Stimulated activated CD8-positive, alpha-beta memory T cell treated with anti-CD3 and anti-CD28 coated beads, Interleukin-15, amount 100 ng/mL, for 24 hours (primary cell): ENCODE measurements at regions not wholly inside any gene's neighbourhood (a gene's known extent, or its start where the extent isn't known, plus 50 kb on each side); places are given as distances from the start of the nearest gene placed in this dataset.

ENCODE experiments used
- DNase-seq: peaks from one replicate; pipeline ENCODE4 v3.0.0-alpha.2; 2020; ENCODE audit warnings: low read depth

GRCh38 chr9:22286661-22287060 is 160.0 kb upstream of the DMRTA1 start:
- DNase-seq: no peak

- DNase-seq: no peak
Observed at GRCh38 chr9:22288661-22289060, 158.0 kb upstream of the DMRTA1 start.

GRCh38 chr9:22307013-22307711 is 139.5 kb upstream of the DMRTA1 start:
- DNase-seq: no peak

- no peak for DNase-seq
Observed at GRCh38 chr9:22308177-22308576, 138.4 kb upstream of the DMRTA1 start.

GRCh38 chr9:22316645-22317044 is 130.0 kb upstream of the DMRTA1 start:
- no peak for DNase-seq

GRCh38 chr9:22331533-22331932 is 115.1 kb upstream of the DMRTA1 start:
- no peak for DNase-seq

GRCh38 chr9:22332202-22332601 is 114.4 kb upstream of the DMRTA1 start:
- no peak for DNase-seq

GRCh38 chr9:22337261-22337660 is 109.4 kb upstream of the DMRTA1 start:
- DNase-seq: no peak

- no peak for DNase-seq
Observed at GRCh38 chr9:22342491-22343217, 104.0 kb upstream of the DMRTA1 start.

GRCh38 chr9:22343218-22343611 is 103.4 kb upstream of the DMRTA1 start:
- no peak for DNase-seq

GRCh38 chr9:22354699-22355384 is 91.8 kb upstream of the DMRTA1 start:
- no peak for DNase-seq

GRCh38 chr9:22356985-22357384 is 89.6 kb upstream of the DMRTA1 start:
- DNase-seq: no peak

GRCh38 chr9:22363421-22363887 is 83.2 kb upstream of the DMRTA1 start:
- DNase-seq: no peak

GRCh38 chr9:22373636-22374035 is 73.0 kb upstream of the DMRTA1 start:
- DNase-seq: no peak

- DNase-seq: no peak
Observed at GRCh38 chr9:22374051-22374450, 72.6 kb upstream of the DMRTA1 start.

GRCh38 chr9:22379272-22379671 is 67.4 kb upstream of the DMRTA1 start:
- no peak for DNase-seq

GRCh38 chr9:22381170-22381569 is 65.5 kb upstream of the DMRTA1 start:
- DNase-seq: no peak

GRCh38 chr9:22382331-22382730 is 64.3 kb upstream of the DMRTA1 start:
- no peak for DNase-seq

- no peak for DNase-seq
Observed at GRCh38 chr9:22383718-22384117, 62.9 kb upstream of the DMRTA1 start.

- DNase-seq: no peak
Observed at GRCh38 chr9:22389271-22389670, 57.4 kb upstream of the DMRTA1 start.

GRCh38 chr9:22392523-22392922 is 54.1 kb upstream of the DMRTA1 start:
- DNase-seq: no peak

GRCh38 chr9:22395687-22396141 is 50.9 kb upstream of the DMRTA1 start:
- no peak for DNase-seq
